GM23338 (cell line): ENCODE measurements at regions not wholly inside any gene's neighbourhood (a gene's known extent, or its start where the extent isn't known, plus 50 kb on each side); places are given as distances from the start of the nearest gene placed in this dataset.

ENCODE experiments used
- ATAC-seq: fragments of 200-7000 bp; cut with Tn5 transposase; 3 replicates; pipeline ENCODE4 v1.9.1; 2020
- DNase-seq: peaks from one replicate; pipeline ENCODE4 v3.0.0-alpha.2; 2015; ENCODE audit warnings: low spot score
- H2AFZ ChIP-seq: fragments of 200-600 bp; sonication (generic); 2 replicates; pipeline ENCODE4 v1.8.0; 2016; ENCODE audit warnings: antibody characterized with exemption, mild to moderate bottlenecking, moderate library complexity
- H3F3A ChIP-seq: fragments of 200-600 bp; sonication (generic); replicated peaks from 2 replicates; pipeline ENCODE4 v1.8.0; 2017; ENCODE audit warnings: antibody characterized with exemption, mixed run types, low read depth
- H3K27ac ChIP-seq: fragments of 200-600 bp; sonication (generic); 2 replicates; pipeline ENCODE4 v1.6.1; 2016; ENCODE audit warnings: low read depth
- H3K27me3 ChIP-seq: fragments of 200-600 bp; sonication (generic); 2 replicates; pipeline ENCODE4 v1.8.0; 2016; ENCODE audit warnings: mild to moderate bottlenecking, mixed run types, moderate library complexity; ENCODE audit not compliant: insufficient read depth
- H3K36me3 ChIP-seq: fragments of 200-600 bp; sonication (generic); 2 replicates; pipeline ENCODE4 v1.8.0; 2016; ENCODE audit warnings: mild to moderate bottlenecking; ENCODE audit not compliant: insufficient read depth
- H3K4me1 ChIP-seq: fragments of 200-600 bp; sonication (generic); 2 replicates; pipeline ENCODE4 v1.8.0; 2016; ENCODE audit warnings: mild to moderate bottlenecking, moderate library complexity; ENCODE audit not compliant: insufficient read depth
- H3K4me2 ChIP-seq: fragments of 200-600 bp; sonication (generic); 2 replicates; pipeline ENCODE4 v1.7.1; 2017; ENCODE audit warnings: mixed run types
- H3K4me3 ChIP-seq: fragments of 200-600 bp; sonication (generic); 2 replicates; pipeline ENCODE4 v1.6.1; 2016; ENCODE audit warnings: mixed run types
- H3K79me2 ChIP-seq: fragments of 200-600 bp; sonication (generic); replicated peaks from 2 replicates; pipeline ENCODE4 v1.8.0; 2017; ENCODE audit warnings: mild to moderate bottlenecking; ENCODE audit not compliant: insufficient read depth
- H3K9me2 ChIP-seq: fragments of 200-600 bp; sonication (generic); 2 replicates; pipeline ENCODE4 v1.8.0; 2017; ENCODE audit not compliant: insufficient read depth
- H4K20me1 ChIP-seq: fragments of 200-600 bp; sonication (generic); replicated peaks from 2 replicates; pipeline ENCODE4 v1.8.0; 2017; ENCODE audit warnings: mild to moderate bottlenecking; ENCODE audit not compliant: insufficient read depth
- H3K27ac Mint-ChIP-seq: 2 replicates; pipeline ENCODE4 v1.8.0; 2020; ENCODE audit warnings: inconsistent platforms, mild to moderate bottlenecking, moderate library complexity, mixed read lengths
- H3K27me3 Mint-ChIP-seq: 3 replicates; pipeline ENCODE4 v1.8.0; 2022; ENCODE audit warnings: low read depth, mild to moderate bottlenecking, moderate library complexity, mixed read lengths, inconsistent platforms; ENCODE audit not compliant: insufficient read depth, poor library complexity
- H3K36me3 Mint-ChIP-seq: 3 replicates; pipeline ENCODE4 v1.8.0; 2021; ENCODE audit warnings: low read depth, mild to moderate bottlenecking, inconsistent platforms, moderate library complexity, mixed read lengths
- H3K4me1 Mint-ChIP-seq: 3 replicates; pipeline ENCODE4 v1.8.0; 2020; ENCODE audit warnings: mild to moderate bottlenecking, inconsistent platforms, mixed read lengths
- H3K4me3 Mint-ChIP-seq: 3 replicates; pipeline ENCODE4 v1.8.0; 2021; ENCODE audit warnings: moderate library complexity, mild to moderate bottlenecking, inconsistent platforms, mixed read lengths
- H3K9me3 Mint-ChIP-seq: 3 replicates; pipeline ENCODE4 v1.8.0; 2020; ENCODE audit warnings: moderate library complexity, mild to moderate bottlenecking, inconsistent platforms, mixed read lengths
- CREB1 ChIP-seq: fragments of 250-450 bp; sonication (Bioruptor Pico); IDR thresholded peaks from 2 replicates; pipeline ENCODE4 v1.5.0; 2020; ENCODE audit warnings: low read depth, mild to moderate bottlenecking, moderate library complexity
- EZH2phosphoT487 ChIP-seq: fragments of 200-600 bp; sonication (generic); IDR thresholded peaks from one replicate; pipeline ENCODE4 v1.8.1; 2018; ENCODE audit warnings: antibody characterized with exemption; ENCODE audit not compliant: unreplicated experiment
- POLR2AphosphoS5 ChIP-seq: IDR thresholded peaks from 2 replicates; pipeline ENCODE4 v1.6.1; 2016; ENCODE audit warnings: antibody characterized with exemption, low read depth
- ZNF331 ChIP-seq: fragments of 250-450 bp; sonication (Bioruptor Pico); IDR thresholded peaks from 2 replicates; pipeline ENCODE4 v1.5.0; 2020; ENCODE audit warnings: low read depth, mild to moderate bottlenecking, moderate library complexity
- TF ChIP-seq, protein P1 (sequence below), 2 experiments: fragments of 200-600 bp in 1 of 2; sonication (generic) in 1 of 2; conservative IDR thresholded peaks; 2 replicates each; pipeline versions ENCODE4 v1.5.1 to v1.6.1; 2016 to 2017; ENCODE audit warnings: antibody characterized with exemption in 2 of 2, low read depth in 2 of 2, mild to moderate bottlenecking in 2 of 2, moderate library complexity in 1 of 2
- TF ChIP-seq, protein P2 (sequence below): fragments of 250-450 bp; sonication (Bioruptor Pico); IDR thresholded peaks from 2 replicates; pipeline ENCODE4 v1.5.0; 2020; ENCODE audit warnings: mild to moderate bottlenecking, moderate library complexity

DNA sequence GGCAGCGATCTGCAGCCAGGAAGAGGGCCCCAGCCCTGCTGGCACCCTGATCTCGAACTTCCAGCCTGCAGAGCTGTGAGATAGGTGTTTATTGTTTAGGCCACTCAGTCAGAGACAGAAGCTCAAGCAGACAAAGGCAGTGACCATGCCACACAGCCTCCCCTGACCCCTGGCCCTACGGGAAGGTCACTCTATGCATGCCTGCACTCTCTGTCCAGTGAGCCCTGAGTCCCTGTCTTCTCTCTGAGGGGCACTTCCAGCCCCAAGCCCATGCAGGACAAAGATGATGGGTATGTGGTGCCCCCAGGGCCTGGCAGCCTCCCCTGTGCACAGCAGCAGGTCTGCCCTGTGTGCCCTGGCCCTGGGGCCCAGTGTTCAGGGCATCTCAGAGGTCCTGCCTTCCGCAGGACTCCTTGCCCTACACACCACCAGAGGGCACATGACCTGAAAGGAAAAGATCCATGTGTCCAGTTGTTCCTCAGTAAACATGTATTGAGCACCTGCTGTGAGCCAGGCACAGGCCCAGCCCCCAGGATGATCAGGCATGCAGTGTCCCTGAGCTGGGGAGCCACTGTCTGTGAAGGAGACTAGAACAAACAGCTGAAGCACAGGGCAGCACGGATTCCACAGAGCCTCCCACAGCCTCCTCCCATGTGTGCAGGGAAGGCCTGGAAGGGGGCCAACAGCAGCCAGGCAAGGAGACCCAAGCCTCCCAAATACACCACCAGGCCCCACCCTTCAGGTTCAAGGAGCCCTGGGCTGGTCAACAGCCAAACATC lies 109.3 kb downstream of the ATPSCKMT start:
- no peak overlapping the region for H3K4me3 Mint-ChIP-seq
- no peaks in the 10 kb centered on the region for H3K27me3 Mint-ChIP-seq
- Histone ChIP-seq H3K4me2 (no peak overlapping the region), H3K36me3 (no peaks in the 10 kb centered on the region), H3K4me1 (no peaks in the 10 kb centered on the region), H4K20me1 (no peaks in the 10 kb centered on the region), H3K9me2 (no peaks in the 10 kb centered on the region), H2AFZ (no peak overlapping the region), H3K27me3 (no peaks in the 10 kb centered on the region), H3K4me3 (no peak overlapping the region), H3K79me2 (no peaks in the 10 kb centered on the region), H3K27ac (no peak overlapping the region), H3F3A (no peaks in the 10 kb centered on the region)
- DNase-seq = peak; percentile 51
- H3K4me1 Mint-ChIP-seq = no peaks in the 10 kb centered on the region
- no peaks in the 10 kb centered on the region for H3K36me3 Mint-ChIP-seq
- peak; percentile 94 for ATAC-seq
- TF ChIP-seq ZNF331 (CRISPR knock-in tag) (no peak), POLR2AphosphoS5 (no peak), EZH2phosphoT487 (no peak), CREB1 (CRISPR knock-in tag) (no peak)
- TF ChIP-seq, protein P1, sequence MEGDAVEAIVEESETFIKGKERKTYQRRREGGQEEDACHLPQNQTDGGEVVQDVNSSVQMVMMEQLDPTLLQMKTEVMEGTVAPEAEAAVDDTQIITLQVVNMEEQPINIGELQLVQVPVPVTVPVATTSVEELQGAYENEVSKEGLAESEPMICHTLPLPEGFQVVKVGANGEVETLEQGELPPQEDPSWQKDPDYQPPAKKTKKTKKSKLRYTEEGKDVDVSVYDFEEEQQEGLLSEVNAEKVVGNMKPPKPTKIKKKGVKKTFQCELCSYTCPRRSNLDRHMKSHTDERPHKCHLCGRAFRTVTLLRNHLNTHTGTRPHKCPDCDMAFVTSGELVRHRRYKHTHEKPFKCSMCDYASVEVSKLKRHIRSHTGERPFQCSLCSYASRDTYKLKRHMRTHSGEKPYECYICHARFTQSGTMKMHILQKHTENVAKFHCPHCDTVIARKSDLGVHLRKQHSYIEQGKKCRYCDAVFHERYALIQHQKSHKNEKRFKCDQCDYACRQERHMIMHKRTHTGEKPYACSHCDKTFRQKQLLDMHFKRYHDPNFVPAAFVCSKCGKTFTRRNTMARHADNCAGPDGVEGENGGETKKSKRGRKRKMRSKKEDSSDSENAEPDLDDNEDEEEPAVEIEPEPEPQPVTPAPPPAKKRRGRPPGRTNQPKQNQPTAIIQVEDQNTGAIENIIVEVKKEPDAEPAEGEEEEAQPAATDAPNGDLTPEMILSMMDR (conservative IDR thresholded peaks at IDR 0.05; ENCODE audit: low read depth in 2 of 2) = peak; percentile 58 to 69
- TF ChIP-seq, protein P2, sequence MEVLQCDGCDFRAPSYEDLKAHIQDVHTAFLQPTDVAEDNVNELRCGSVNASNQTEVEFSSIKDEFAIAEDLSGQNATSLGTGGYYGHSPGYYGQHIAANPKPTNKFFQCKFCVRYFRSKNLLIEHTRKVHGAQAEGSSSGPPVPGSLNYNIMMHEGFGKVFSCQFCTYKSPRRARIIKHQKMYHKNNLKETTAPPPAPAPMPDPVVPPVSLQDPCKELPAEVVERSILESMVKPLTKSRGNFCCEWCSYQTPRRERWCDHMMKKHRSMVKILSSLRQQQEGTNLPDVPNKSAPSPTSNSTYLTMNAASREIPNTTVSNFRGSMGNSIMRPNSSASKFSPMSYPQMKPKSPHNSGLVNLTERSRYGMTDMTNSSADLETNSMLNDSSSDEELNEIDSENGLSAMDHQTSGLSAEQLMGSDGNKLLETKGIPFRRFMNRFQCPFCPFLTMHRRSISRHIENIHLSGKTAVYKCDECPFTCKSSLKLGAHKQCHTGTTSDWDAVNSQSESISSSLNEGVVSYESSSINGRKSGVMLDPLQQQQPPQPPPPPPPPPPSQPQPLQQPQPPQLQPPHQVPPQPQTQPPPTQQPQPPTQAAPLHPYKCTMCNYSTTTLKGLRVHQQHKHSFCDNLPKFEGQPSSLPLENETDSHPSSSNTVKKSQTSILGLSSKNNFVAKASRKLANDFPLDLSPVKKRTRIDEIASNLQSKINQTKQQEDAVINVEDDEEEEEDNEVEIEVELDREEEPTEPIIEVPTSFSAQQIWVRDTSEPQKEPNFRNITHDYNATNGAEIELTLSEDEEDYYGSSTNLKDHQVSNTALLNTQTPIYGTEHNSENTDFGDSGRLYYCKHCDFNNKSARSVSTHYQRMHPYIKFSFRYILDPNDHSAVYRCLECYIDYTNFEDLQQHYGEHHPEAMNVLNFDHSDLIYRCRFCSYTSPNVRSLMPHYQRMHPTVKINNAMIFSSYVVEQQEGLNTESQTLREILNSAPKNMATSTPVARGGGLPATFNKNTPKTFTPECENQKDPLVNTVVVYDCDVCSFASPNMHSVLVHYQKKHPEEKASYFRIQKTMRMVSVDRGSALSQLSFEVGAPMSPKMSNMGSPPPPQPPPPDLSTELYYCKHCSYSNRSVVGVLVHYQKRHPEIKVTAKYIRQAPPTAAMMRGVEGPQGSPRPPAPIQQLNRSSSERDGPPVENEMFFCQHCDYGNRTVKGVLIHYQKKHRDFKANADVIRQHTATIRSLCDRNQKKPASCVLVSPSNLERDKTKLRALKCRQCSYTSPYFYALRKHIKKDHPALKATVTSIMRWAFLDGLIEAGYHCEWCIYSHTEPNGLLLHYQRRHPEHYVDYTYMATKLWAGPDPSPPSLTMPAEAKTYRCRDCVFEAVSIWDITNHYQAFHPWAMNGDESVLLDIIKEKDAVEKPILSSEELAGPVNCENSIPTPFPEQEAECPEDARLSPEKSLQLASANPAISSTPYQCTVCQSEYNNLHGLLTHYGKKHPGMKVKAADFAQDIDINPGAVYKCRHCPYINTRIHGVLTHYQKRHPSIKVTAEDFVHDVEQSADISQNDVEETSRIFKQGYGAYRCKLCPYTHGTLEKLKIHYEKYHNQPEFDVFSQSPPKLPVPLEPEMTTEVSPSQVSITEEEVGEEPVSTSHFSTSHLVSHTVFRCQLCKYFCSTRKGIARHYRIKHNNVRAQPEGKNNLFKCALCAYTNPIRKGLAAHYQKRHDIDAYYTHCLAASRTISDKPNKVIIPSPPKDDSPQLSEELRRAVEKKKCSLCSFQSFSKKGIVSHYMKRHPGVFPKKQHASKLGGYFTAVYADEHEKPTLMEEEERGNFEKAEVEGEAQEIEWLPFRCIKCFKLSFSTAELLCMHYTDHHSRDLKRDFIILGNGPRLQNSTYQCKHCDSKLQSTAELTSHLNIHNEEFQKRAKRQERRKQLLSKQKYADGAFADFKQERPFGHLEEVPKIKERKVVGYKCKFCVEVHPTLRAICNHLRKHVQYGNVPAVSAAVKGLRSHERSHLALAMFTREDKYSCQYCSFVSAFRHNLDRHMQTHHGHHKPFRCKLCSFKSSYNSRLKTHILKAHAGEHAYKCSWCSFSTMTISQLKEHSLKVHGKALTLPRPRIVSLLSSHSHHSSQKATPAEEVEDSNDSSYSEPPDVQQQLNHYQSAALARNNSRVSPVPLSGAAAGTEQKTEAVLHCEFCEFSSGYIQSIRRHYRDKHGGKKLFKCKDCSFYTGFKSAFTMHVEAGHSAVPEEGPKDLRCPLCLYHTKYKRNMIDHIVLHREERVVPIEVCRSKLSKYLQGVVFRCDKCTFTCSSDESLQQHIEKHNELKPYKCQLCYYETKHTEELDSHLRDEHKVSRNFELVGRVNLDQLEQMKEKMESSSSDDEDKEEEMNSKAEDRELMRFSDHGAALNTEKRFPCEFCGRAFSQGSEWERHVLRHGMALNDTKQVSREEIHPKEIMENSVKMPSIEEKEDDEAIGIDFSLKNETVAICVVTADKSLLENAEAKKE (CRISPR knock-in tag) = no peak
- H3K27ac Mint-ChIP-seq = no peak overlapping the region
- H3K9me3 Mint-ChIP-seq = no peaks in the 10 kb centered on the region; the same call in 1 of the 3 replicates
